Testis (tissue), 2 donors: ENCODE measurements at regions not wholly inside any gene's neighbourhood (a gene's known extent, or its start where the extent isn't known, plus 50 kb on each side); places are given as distances from the start of the nearest gene placed in this dataset.
"Not testable (repeated sequence)": the region's sequence is repeated elsewhere in the genome, so short reads cannot be mapped to it uniquely, and the experiment has no call there.

Experiments used
- DNase-seq: peaks from one replicate; pipeline ENCODE4 v3.0.0-alpha.2; 2019
- H3K27ac ChIP-seq, 2 donors: fragments of 200-600 bp; sonication (generic); one replicate each; pipeline ENCODE4 v1.5.1; 2019
- H3K27me3 ChIP-seq: fragments of 200-600 bp; sonication (generic); one replicate; pipeline ENCODE4 v1.5.1; 2019
- H3K36me3 ChIP-seq: fragments of 200-600 bp; sonication (generic); one replicate; pipeline ENCODE4 v1.5.1; 2017; ENCODE audit warnings: low read depth; ENCODE audit errors: missing control alignments
- H3K4me1 ChIP-seq: fragments of 200-600 bp; sonication (generic); one replicate; pipeline ENCODE4 v1.5.1; 2019
- H3K4me3 ChIP-seq, 2 donors: fragments of 200-600 bp; sonication (generic); one replicate each; pipeline ENCODE4 v1.5.1; 2017 to 2019
- H3K9me3 ChIP-seq: fragments of 200-600 bp; sonication (generic); one replicate; pipeline ENCODE4 v1.5.1; 2017
- whole genome bisulfite sequencing, 2 donors: methylation state at CpG; one replicate each; pipeline ENCODE4 v1.1.5; 2018; 5-methylcytosine and 5-hydroxymethylcytosine counted together
- intact Hi-C: fragments of 100-400 bp; cut with DNase I; formaldehyde crosslinking; loops from one replicate; pipeline ENCODE4 v1.15.1; 2023; ENCODE audit warnings: low total_unique reads

DNA sequence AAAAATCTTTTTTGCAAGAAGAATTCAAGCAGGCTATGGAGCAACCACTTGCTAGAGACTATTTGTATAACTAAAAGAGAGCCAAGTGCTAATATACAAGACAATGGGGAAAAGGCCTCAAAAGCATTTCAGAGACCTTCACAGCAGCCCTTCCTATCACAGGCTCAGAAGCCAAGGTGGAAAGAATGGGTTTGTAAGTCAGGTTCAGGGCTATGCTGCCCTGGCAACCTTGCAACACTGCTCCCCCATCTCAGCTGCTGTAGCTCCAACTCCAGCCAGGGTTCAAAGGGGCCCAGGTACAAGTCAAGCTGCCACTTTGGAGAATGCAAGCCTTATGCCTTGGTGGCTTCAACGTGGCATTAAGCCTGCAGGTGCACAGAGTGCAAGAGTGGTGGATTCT, 253.7 kb upstream of the C1QTNF3 start:
- H3K4me3 ChIP-seq, DNase-seq, H3K27ac ChIP-seq, H3K4me1 ChIP-seq, H3K27me3 ChIP-seq, H3K9me3 ChIP-seq, H3K36me3 ChIP-seq, intact Hi-C loops: not testable (repeated sequence)
- WGBS, 2 donors: 50% methylated on average over 1 of the region's 1 CpG

DNA sequence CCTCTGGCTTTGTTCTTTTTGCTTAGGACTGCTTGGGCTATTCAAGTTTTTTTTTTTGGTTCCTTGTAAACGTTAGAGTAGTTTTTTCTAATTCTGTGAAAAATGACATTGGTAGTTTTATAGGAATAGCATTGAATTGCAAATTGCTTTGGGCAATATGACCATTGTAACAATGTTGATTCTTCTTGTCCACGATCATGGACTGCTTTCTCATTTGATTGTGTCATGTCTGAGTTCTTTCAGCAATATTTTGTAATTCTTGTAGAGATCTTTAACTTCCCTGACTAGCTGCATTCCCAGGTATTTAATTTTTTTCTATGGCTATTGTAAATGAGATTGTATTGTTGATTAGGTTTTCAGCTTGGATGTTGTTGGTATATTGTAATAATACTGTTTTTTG, 286.2 kb upstream of the C1QTNF3 start:
- H3K27ac ChIP-seq, H3K27me3 ChIP-seq, H3K36me3 ChIP-seq, intact Hi-C loops, DNase-seq, H3K4me1 ChIP-seq, H3K4me3 ChIP-seq, H3K9me3 ChIP-seq: not testable (repeated sequence)
- 71 to 76% methylated on average over 2 of the region's 2 CpGs for WGBS, 2 donors

DNA sequence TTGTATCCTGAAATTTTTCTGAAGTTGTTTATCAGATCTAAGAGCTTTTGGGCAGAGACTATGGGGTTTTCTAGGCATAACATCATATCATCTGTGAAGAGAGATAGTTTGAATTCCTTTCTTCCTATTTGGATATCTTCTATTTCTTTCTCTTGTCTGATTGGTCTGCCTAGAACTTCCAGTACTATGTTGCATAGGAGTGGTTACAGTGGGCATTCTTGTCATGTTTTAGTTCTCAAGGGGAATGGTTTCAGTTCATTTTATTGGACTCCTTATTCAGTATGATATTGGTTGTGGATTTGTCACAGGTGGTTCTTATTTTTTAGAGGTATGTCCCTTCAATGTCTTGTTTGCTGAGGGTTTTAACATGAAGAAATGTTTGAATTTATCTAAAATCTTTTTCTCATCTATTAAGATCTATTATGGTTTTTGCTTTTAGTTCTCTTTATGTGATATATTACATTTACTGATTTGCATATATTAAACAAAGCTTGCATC, 286.6 kb upstream of the C1QTNF3 start:
- H3K36me3 ChIP-seq, H3K27ac ChIP-seq, H3K4me3 ChIP-seq, intact Hi-C loops, DNase-seq, H3K4me1 ChIP-seq, H3K27me3 ChIP-seq, H3K9me3 ChIP-seq: not testable (repeated sequence)

DNA sequence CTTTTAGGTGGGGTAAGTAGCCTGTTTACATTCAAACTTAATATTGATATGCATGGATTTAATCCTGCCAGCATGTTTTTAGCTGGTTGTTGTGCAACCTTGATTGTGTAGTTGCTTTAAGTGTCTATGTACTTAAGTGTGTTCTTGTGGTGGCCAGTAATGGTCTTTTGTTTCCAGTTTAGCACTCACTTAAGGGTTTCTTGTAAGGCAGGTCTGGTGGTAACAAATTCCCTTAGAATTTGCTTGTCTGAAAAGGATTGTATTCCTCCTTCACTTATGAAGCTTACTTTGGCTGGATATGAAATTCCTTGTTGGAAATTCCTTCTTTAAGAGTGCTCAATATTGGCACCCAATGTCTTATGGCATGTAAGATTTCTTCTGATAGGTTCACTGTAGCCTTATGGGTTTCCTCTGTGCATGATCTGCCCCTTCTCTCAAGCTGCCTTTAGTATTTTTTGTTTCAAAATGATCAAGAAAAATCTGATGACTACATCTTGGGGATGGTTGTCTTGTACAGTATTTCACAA, 289.0 kb upstream of the C1QTNF3 start:
- not testable (repeated sequence) for H3K4me3 ChIP-seq

DNA sequence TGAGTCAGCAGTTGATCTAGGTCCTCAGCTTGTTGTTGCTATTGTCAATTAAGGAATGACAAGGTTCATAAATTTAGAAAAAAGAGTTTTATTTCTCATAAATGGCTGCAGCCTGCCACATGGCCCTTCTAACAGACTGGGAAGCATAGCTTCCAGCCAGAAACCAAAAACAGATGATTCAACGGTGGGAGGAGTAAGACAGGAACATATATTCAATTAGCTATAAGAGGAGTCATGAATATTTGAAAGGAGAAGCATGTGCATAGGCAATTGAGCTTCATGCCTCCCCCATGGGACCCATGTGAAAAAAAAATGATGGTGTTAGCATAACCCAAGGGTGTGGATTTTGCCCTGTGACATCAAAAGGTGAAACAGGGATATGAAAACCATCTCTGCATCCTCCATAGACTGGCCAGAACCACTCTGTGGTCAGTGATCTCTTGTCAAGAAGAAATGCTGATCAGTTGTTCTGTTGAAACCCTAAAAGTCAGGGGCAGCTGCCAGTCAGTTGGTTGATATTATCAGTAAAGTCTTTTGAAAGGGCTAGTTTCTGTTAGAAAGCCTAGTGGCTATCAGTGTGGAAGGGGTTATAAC, 296.5 kb upstream of the C1QTNF3 start:
- 57 to 100% methylated on average over 1 of the region's 1 CpG for WGBS, 2 donors
- intact Hi-C loops, DNase-seq, H3K27me3 ChIP-seq, H3K9me3 ChIP-seq, H3K4me3 ChIP-seq, H3K36me3 ChIP-seq, H3K4me1 ChIP-seq, H3K27ac ChIP-seq: not testable (repeated sequence)

More for the DNA sequence above, 289.0 kb upstream of the C1QTNF3 start:
- H3K27ac ChIP-seq, H3K36me3 ChIP-seq, intact Hi-C loops, DNase-seq, H3K4me1 ChIP-seq, H3K27me3 ChIP-seq, H3K9me3 ChIP-seq: not testable (repeated sequence)

DNA sequence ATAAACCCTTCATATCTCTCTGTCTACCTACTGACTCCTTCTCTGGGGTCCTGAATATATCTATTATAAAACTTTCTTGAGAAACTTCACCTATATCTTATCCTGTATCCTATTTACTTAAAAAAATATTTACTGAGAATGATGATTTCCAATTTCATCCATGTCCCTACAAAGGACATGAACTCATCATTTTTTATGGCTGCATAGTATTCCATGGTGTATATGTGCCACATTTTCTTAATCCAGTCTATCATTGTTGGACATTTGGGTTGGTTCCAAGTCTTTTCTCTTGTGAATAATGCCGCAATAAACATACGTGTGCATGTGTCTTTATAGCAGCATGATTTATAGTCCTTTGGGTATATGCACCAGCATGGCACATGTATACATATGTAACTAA, 301.7 kb upstream of the RAI14 start:
- H3K9me3 ChIP-seq, H3K27ac ChIP-seq, H3K4me1 ChIP-seq, H3K4me3 ChIP-seq, DNase-seq, H3K36me3 ChIP-seq, H3K27me3 ChIP-seq, intact Hi-C loops: not testable (repeated sequence)
- 47 to 71% methylated on average over 2 of the region's 2 CpGs for WGBS, 2 donors

DNA sequence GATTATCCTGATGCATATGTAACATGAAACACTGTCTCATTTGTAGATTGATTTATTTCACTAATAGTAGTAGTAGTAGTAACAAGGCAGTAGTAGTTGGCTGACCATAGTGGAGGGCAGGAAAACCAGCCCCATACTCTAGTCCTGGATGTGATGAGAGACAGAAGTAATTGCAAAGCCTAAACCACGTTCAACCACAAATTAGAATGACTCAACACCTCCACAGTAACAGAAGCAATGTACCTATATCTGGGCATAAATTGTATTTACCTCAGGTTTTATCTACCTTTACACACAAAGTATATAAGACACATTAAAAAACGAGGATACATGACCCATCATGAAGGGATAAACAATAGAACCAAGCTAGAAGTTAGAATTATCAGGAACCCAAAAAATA, 284.7 kb upstream of the RAI14 start:
- H3K36me3 ChIP-seq, H3K4me3 ChIP-seq, DNase-seq, H3K27ac ChIP-seq, H3K27me3 ChIP-seq, intact Hi-C loops, H3K9me3 ChIP-seq, H3K4me1 ChIP-seq: not testable (repeated sequence)
- 75 to 76% methylated on average over 2 of the region's 2 CpGs for WGBS, 2 donors

DNA sequence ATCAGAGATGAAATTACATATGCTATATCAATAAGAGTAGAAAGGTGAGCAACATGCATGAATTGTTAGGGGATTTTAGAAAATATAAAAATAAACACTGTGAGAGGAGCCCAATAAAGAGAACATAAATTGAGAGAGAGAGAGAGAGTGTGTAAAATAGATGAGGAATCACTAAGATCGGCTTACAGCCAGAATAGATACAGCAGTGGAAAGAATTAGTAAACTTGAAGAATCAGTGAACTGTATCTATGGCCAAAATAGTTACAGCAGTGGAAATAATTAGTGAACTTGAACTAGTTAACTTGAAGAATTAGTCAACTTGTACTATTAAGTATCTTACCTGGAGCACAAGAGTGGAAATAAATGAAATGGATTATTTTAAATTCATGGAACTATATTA, 284.3 kb upstream of the RAI14 start:
- H3K9me3 ChIP-seq, H3K4me1 ChIP-seq, H3K4me3 ChIP-seq, H3K27ac ChIP-seq, DNase-seq, intact Hi-C loops, H3K36me3 ChIP-seq, H3K27me3 ChIP-seq: not testable (repeated sequence)
- 33 to 76% methylated on average over 1 of the region's 1 CpG for WGBS, 2 donors

DNA sequence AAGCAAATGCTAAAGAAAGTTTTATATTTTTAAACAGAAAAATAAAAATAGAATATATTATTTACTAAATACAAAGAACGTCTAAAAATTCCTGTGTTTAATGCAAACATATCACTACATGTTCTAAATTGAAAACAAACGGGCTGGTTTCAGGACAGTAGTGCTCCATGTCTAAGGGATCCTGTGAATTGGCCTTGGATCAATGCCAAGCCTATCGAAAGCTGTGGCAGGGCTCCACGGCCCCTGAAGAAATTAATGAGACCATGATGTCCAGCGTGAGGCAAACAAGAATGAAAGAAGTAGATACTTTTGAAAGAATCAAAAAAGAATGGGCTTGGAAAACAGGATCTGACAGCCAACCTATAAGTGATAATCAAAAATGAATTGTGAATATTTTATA, 283.4 kb upstream of the RAI14 start:
- H3K27me3 ChIP-seq, intact Hi-C loops, H3K4me1 ChIP-seq, DNase-seq, H3K36me3 ChIP-seq, H3K4me3 ChIP-seq, H3K9me3 ChIP-seq, H3K27ac ChIP-seq: not testable (repeated sequence)
- WGBS, 2 donors: 43 to 49% methylated on average over 5 of the region's 5 CpGs

DNA sequence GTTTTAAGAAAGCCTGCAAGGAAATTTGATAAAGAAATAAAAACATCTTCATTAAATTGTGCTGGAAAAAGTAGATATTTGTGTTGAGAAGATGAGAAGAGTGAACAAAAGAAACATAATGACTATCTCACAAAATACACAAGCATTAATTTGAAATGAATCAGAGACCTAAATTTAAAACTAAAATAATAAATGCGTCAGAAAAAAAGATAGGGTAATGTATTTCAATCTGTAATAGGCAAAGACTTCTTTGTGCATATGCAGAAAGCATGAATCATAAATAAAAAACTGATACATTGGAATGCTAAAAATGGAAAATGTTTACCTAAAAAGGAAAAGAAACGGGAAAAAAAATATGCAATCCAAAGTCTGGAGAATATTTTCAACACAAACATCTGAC, 278.5 kb upstream of the RAI14 start:
- intact Hi-C loops, H3K27ac ChIP-seq, H3K27me3 ChIP-seq, H3K4me3 ChIP-seq, H3K9me3 ChIP-seq, H3K4me1 ChIP-seq, DNase-seq, H3K36me3 ChIP-seq: not testable (repeated sequence)
- WGBS, 2 donors: 62 to 78% methylated on average over 2 of the region's 2 CpGs

DNA sequence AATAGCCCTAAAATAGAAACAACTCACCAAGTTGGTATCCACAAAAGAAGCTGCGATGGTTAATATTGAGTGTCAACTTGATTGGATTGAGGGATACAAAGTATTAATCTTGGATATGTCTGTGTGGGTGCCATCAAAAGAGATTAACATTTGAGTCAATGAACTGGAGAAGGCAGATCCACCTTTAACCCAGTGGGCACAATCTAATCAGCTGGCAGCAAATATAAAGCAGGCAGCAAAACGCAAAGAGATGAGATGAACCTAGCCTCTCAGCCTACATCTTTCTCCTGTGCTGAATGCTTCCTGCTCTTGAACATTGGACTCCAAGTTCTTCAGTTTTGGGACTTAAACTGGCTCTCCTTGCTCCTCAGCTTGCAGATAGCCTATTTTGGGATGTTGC, 277.6 kb upstream of the RAI14 start:
- H3K4me1 ChIP-seq, H3K36me3 ChIP-seq, DNase-seq, H3K9me3 ChIP-seq, intact Hi-C loops, H3K27ac ChIP-seq, H3K4me3 ChIP-seq, H3K27me3 ChIP-seq: not testable (repeated sequence)
- WGBS, 2 donors: 72 to 87% methylated on average over 2 of the region's 2 CpGs

DNA sequence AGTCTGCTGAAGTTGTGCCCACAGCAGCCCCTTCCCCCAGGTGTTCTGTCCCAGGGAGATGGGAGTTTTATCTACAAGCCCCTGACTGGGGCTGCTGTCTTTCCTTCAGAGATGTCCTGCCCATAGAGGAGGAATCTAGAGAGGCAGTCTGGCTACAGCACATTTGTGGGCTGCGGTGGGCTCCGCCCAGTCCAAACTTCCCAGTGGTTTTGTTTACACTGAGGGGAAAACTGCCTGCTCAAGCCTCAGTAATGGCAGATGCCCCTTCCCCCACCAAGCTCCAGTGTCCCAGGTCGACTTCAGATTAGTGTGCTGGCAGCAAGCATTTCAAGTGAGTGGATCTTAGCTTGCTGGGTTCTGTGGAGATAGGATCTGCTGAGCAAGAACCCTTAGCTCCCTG, 267.4 kb upstream of the RAI14 start:
- H3K27ac ChIP-seq, DNase-seq, H3K36me3 ChIP-seq, intact Hi-C loops, H3K27me3 ChIP-seq, H3K4me1 ChIP-seq, H3K9me3 ChIP-seq, H3K4me3 ChIP-seq: not testable (repeated sequence)
- 48 to 66% methylated on average over 3 of the region's 3 CpGs for WGBS, 2 donors
